GM19238 (cell line): ENCODE measurements at regions not wholly inside any gene's neighbourhood (a gene's known extent, or its start where the extent isn't known, plus 50 kb on each side); places are given as distances from the start of the nearest gene placed in this dataset.

Experiments used
- DNase-seq: peaks from one replicate; pipeline ENCODE4 v3.0.0; 2011; ENCODE audit warnings: low spot score; ENCODE audit not compliant: insufficient read length

GRCh38 chr13:40469581-40470310, 196.7 kb downstream of the FOXO1 start:
- no peak for DNase-seq

- DNase-seq = no peak
Measured at GRCh38 chr13:40470660-40471059, 195.8 kb downstream of the FOXO1 start.

GRCh38 chr13:40471076-40471475, 195.4 kb downstream of the FOXO1 start:
- no peak for DNase-seq

GRCh38 chr13:40471911-40472310, 194.5 kb downstream of the FOXO1 start:
- no peak for DNase-seq

GRCh38 chr13:40472427-40473220, 193.8 kb downstream of the FOXO1 start:
- DNase-seq = no peak

- DNase-seq = no peak
Measured at GRCh38 chr13:40475617-40476016, 190.8 kb downstream of the FOXO1 start.

- DNase-seq = no peak
Measured at GRCh38 chr13:40476175-40476958, 190.1 kb downstream of the FOXO1 start.

- DNase-seq = no peak
Measured at GRCh38 chr13:40477623-40478608, 188.5 kb downstream of the FOXO1 start.

- no peak for DNase-seq
Measured at GRCh38 chr13:40478775-40479174, 187.7 kb downstream of the FOXO1 start.

GRCh38 chr13:40479196-40479845, 187.1 kb downstream of the FOXO1 start:
- DNase-seq = no peak

- DNase-seq = no peak
Measured at GRCh38 chr13:40480012-40480914, 186.2 kb downstream of the FOXO1 start.

- no peak for DNase-seq
Measured at GRCh38 chr13:40480915-40481516, 185.4 kb downstream of the FOXO1 start.

- no peak for DNase-seq
Measured at GRCh38 chr13:40483601-40484000, 182.8 kb downstream of the FOXO1 start.

- no peak for DNase-seq
Measured at GRCh38 chr13:40484101-40484800, 182.2 kb downstream of the FOXO1 start.

- no peak for DNase-seq
Measured at GRCh38 chr13:40484974-40485373, 181.5 kb downstream of the FOXO1 start.

- DNase-seq = no peak
Measured at GRCh38 chr13:40485611-40486517, 180.6 kb downstream of the FOXO1 start.

GRCh38 chr13:40486518-40487163, 179.8 kb downstream of the FOXO1 start:
- no peak for DNase-seq
